VCaP (cell line): ENCODE measurements at regions not wholly inside any gene's neighbourhood (a gene's known extent, or its start where the extent isn't known, plus 50 kb on each side); places are given as distances from the start of the nearest gene placed in this dataset.
"Not testable (repeated sequence)": the region's sequence is repeated elsewhere in the genome, so short reads cannot be mapped to it uniquely, and the experiment has no call there.

Experiments
- H3K27ac ChIP-seq: fragments of 450-650 bp; 2 replicates; pipeline ENCODE4 v1.5.1; 2017
- CTCF ChIP-seq: fragments of 450-650 bp; conservative IDR thresholded peaks from 2 replicates; pipeline ENCODE4 v1.5.1; 2017; ENCODE audit warnings: mild to moderate bottlenecking, moderate library complexity

- no peak overlapping the region for H3K27ac ChIP-seq
- no peak for TF ChIP-seq CTCF
Observed at GRCh38 chr1:200298242-200298641, 111.6 kb downstream of the ZNF281 start.

GRCh38 chr1:200296091-200296661, 113.7 kb downstream of the ZNF281 start:
- H3K27ac ChIP-seq = 0 out of 2 replicates have a peak overlapping the region, but pooled peaks have one; percentile 1
- no peak for TF ChIP-seq CTCF

GRCh38 chr1:200294241-200294640, 115.6 kb downstream of the ZNF281 start:
- TF ChIP-seq CTCF = no peak
- H3K27ac ChIP-seq = no peak overlapping the region

GRCh38 chr1:200292699-200293098, 117.1 kb downstream of the ZNF281 start:
- no peak for TF ChIP-seq CTCF

GRCh38 chr1:200291106-200291505, 118.7 kb downstream of the ZNF281 start:
- no peak for TF ChIP-seq CTCF
- no peak overlapping the region for H3K27ac ChIP-seq

More at GRCh38 chr1:200292699-200293098, 117.1 kb downstream of the ZNF281 start:
- H3K27ac ChIP-seq = no peak overlapping the region

GRCh38 chr1:200290010-200290685, 119.7 kb downstream of the ZNF281 start:
- 0 out of 2 replicates have a peak, but pooled peaks have one; percentile 7 for TF ChIP-seq CTCF
- H3K27ac ChIP-seq = no peak overlapping the region

GRCh38 chr1:200288226-200288625, 121.6 kb downstream of the ZNF281 start:
- H3K27ac ChIP-seq = no peak overlapping the region
- no peak for TF ChIP-seq CTCF

GRCh38 chr1:200284236-200284635, 125.6 kb downstream of the ZNF281 start:
- not testable (repeated sequence) for H3K27ac ChIP-seq
